Peyer's patch (tissue), 4 donors: ENCODE measurements at regions not wholly inside any gene's neighbourhood (a gene's known extent, or its start where the extent isn't known, plus 50 kb on each side); places are given as distances from the start of the nearest gene placed in this dataset.

Experiments used
- DNase-seq, 3 donors: peaks; one replicate each; pipeline ENCODE4 v3.0.0-alpha.2; 2017 to 2019
- H3K27ac ChIP-seq, 4 donors: fragments of 200-600 bp; sonication (generic); one replicate each; pipeline ENCODE4 v1.5.1; 2016 to 2019
- H3K27me3 ChIP-seq, 2 donors: fragments of 200-600 bp; sonication (generic); one replicate each; pipeline ENCODE4 v1.5.1; 2019
- H3K36me3 ChIP-seq, 3 donors: fragments of 200-600 bp; sonication (generic); one replicate each; pipeline ENCODE4 v1.5.1; 2016 to 2019
- H3K4me1 ChIP-seq, 4 donors: fragments of 200-600 bp; sonication (generic); one replicate each; pipeline ENCODE4 v1.5.1; 2016 to 2019
- H3K4me3 ChIP-seq, 4 donors: fragments of 200-600 bp; sonication (generic); 1 replicate in 3 of 4; 2 replicates in 1 of 4; pipeline ENCODE4 v1.5.1; 2016 to 2019; ENCODE audit warnings: mild to moderate bottlenecking in 1 of 4
- H3K9me3 ChIP-seq, 4 donors: fragments of 200-600 bp; sonication (generic); one replicate each; pipeline ENCODE4 v1.5.1; 2016 to 2019; ENCODE audit warnings: mild to moderate bottlenecking in 1 of 4
- POLR2A ChIP-seq, 2 donors: fragments of 450-650 bp; IDR thresholded peaks; one replicate each; pipeline ENCODE4 v1.5.1; 2017; ENCODE audit warnings: antibody characterized with exemption in 2 of 2, mild to moderate bottlenecking in 2 of 2, moderate library complexity in 2 of 2
- TF ChIP-seq, protein P1 (sequence below), 6 experiments: fragments of 450-650 bp in 4 of 6; fragments of 200-600 bp in 2 of 6; sonication (generic) in 1 of 6; IDR thresholded peaks; one replicate each; pipeline ENCODE4 v1.5.1; 2017 to 2019; ENCODE audit warnings: antibody characterized with exemption in 6 of 6, mild to moderate bottlenecking in 3 of 6, moderate library complexity in 1 of 6

DNA sequence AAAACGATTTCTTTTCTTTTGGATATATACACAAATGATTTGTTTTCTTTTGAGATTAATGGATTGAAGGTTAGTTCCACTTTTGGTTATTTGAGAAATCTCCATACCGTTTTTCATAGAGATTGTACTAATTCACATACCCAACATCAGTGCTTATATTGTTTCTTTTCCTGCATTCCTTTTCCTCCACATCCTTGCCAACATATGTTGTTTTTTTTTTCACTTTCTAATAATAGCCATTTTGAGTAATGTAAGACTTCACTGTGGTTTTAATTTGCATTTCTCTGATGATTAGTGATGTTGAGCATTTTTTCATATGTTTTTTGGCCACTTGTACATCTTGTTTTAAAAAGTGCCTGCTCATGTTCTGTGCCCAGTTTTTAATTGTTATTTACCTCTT lies 846.4 kb upstream of the EYS start:
- no peaks in the 10 kb centered on the region for H3K4me1 ChIP-seq
- no peaks in the 10 kb centered on the region for H3K27me3 ChIP-seq
- H3K4me3 ChIP-seq = no peak overlapping the region
- DNase-seq = no peak
- H3K36me3 ChIP-seq = no peaks in the 10 kb centered on the region
- TF ChIP-seq POLR2A (IDR thresholded peaks at IDR 0.05) = no peak
- TF ChIP-seq, protein P1, sequence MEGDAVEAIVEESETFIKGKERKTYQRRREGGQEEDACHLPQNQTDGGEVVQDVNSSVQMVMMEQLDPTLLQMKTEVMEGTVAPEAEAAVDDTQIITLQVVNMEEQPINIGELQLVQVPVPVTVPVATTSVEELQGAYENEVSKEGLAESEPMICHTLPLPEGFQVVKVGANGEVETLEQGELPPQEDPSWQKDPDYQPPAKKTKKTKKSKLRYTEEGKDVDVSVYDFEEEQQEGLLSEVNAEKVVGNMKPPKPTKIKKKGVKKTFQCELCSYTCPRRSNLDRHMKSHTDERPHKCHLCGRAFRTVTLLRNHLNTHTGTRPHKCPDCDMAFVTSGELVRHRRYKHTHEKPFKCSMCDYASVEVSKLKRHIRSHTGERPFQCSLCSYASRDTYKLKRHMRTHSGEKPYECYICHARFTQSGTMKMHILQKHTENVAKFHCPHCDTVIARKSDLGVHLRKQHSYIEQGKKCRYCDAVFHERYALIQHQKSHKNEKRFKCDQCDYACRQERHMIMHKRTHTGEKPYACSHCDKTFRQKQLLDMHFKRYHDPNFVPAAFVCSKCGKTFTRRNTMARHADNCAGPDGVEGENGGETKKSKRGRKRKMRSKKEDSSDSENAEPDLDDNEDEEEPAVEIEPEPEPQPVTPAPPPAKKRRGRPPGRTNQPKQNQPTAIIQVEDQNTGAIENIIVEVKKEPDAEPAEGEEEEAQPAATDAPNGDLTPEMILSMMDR (IDR thresholded peaks at IDR 0.05) = no peak
- no peak overlapping the region for H3K27ac ChIP-seq
- H3K9me3 ChIP-seq = no peaks in the 10 kb centered on the region

- Histone ChIP-seq H3K27me3 (no peaks in the 10 kb centered on the region), H3K4me3 (no peak overlapping the region), H3K9me3 (no peaks in the 10 kb centered on the region), H3K36me3 (no peaks in the 10 kb centered on the region), H3K27ac (no peak overlapping the region), H3K4me1 (no peaks in the 10 kb centered on the region)
- TF ChIP-seq, protein P1 (IDR thresholded peaks at IDR 0.05) = no peak
- no peak for TF ChIP-seq POLR2A (IDR thresholded peaks at IDR 0.05)
- DNase-seq = no peak
Measured at GRCh38 chr6:66538551-66539135, 831.6 kb upstream of the EYS start.

DNA sequence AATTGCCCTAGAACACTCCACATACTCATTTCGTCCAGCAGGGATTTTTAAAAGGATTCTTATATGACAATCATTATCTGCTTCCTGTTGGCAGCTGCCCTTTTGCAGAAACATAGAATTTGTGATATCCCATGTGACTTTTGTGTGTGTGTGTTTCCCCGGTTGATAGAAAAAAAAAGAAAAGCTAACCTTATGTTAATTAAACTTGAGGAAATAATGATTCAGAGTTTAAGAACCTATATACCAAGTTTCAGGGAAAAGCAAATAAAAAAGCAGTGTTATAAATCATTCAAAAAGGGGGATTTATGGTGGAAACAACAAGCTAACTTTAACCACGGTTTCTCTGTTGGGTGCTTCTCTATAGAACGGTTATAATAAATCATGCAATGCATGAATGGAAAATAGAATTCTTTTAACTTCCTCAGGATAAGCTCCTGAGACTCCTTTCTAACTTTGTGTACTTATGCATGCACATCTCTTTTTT lies 826.9 kb upstream of the EYS start:
- no peaks in the 10 kb centered on the region for H3K9me3 ChIP-seq
- no peak overlapping the region for H3K4me3 ChIP-seq
- H3K27ac ChIP-seq = no peak overlapping the region
- no peaks in the 10 kb centered on the region for H3K4me1 ChIP-seq
- DNase-seq = no peak
- no peaks in the 10 kb centered on the region for H3K36me3 ChIP-seq
- TF ChIP-seq, protein P1 (IDR thresholded peaks at IDR 0.05) = no peak
- TF ChIP-seq POLR2A (IDR thresholded peaks at IDR 0.05) = no peak
- no peaks in the 10 kb centered on the region for H3K27me3 ChIP-seq

DNA sequence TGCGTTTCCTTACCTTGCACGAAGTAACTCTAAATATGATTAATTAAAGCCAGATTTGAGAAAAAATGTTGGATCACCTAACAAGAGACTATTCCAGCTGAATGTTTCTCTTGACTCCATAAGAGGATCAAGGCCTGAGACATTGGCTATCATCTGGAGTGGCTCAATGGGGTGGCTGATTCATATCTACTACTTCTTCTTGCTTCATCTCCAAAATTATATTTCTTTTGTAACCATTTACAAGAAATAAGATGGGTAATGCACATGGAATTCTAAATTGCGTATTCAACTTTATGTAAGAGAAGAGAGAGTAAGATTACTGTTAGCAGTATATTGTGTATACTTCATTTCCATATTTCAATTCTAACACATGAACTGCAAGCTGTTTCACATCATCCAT lies 819.0 kb upstream of the EYS start:
- no peak overlapping the region for H3K27ac ChIP-seq
- no peak for DNase-seq
- H3K9me3 ChIP-seq = no peaks in the 10 kb centered on the region
- H3K4me1 ChIP-seq = no peaks in the 10 kb centered on the region
- H3K27me3 ChIP-seq = no peaks in the 10 kb centered on the region
- H3K4me3 ChIP-seq = no peak overlapping the region
- H3K36me3 ChIP-seq = no peaks in the 10 kb centered on the region
- no peak for TF ChIP-seq POLR2A (IDR thresholded peaks at IDR 0.05)
- TF ChIP-seq, protein P1 (IDR thresholded peaks at IDR 0.05) = no peak

DNA sequence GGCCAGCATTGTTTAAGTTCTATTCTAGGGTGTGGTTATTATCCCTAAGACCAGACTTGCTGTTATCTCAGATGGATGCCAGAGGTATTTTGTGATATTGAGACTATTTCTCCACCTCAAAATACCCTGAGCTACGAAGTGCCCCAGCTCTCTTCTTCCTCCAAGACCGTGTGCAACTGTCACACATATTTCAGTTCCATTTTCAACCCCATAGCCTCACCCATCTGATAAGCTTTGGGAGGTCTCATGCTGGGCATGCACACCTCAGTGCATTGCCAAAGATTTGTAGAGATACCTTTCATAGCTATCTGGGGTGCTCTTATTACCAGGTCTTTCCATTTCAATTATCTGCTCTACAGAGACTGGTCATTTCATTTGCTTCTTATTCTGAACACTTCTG lies 815.8 kb upstream of the EYS start:
- H3K4me1 ChIP-seq = no peaks in the 10 kb centered on the region

More for the DNA sequence above, 815.8 kb upstream of the EYS start:
- Histone ChIP-seq H3K27me3 (no peaks in the 10 kb centered on the region), H3K36me3 (no peaks in the 10 kb centered on the region), H3K27ac (no peak overlapping the region), H3K9me3 (no peaks in the 10 kb centered on the region), H3K4me3 (no peak overlapping the region)
- TF ChIP-seq, protein P1 (IDR thresholded peaks at IDR 0.05) = no peak
- no peak for TF ChIP-seq POLR2A (IDR thresholded peaks at IDR 0.05)
- DNase-seq = no peak
